LNCaP clone FGC (cell line): ENCODE measurements at regions not wholly inside any gene's neighbourhood (a gene's known extent, or its start where the extent isn't known, plus 50 kb on each side); places are given as distances from the start of the nearest gene placed in this dataset.

Experiments
- DNase-seq: peaks from one replicate; pipeline ENCODE4 v3.0.0-alpha.2; 2011; ENCODE audit warnings: low read depth
- H3K4me3 ChIP-seq: 2 replicates; pipeline ENCODE4 v1.5.1; 2011; ENCODE audit warnings: mild to moderate bottlenecking, low read depth, low read length, control low read depth
- TF ChIP-seq, protein P1 (sequence below): IDR thresholded peaks from 2 replicates; pipeline ENCODE4 v1.5.1; 2012; ENCODE audit warnings: mild to moderate bottlenecking; ENCODE audit not compliant: control insufficient read depth, insufficient read depth; ENCODE audit errors: extremely low read depth

DNA sequence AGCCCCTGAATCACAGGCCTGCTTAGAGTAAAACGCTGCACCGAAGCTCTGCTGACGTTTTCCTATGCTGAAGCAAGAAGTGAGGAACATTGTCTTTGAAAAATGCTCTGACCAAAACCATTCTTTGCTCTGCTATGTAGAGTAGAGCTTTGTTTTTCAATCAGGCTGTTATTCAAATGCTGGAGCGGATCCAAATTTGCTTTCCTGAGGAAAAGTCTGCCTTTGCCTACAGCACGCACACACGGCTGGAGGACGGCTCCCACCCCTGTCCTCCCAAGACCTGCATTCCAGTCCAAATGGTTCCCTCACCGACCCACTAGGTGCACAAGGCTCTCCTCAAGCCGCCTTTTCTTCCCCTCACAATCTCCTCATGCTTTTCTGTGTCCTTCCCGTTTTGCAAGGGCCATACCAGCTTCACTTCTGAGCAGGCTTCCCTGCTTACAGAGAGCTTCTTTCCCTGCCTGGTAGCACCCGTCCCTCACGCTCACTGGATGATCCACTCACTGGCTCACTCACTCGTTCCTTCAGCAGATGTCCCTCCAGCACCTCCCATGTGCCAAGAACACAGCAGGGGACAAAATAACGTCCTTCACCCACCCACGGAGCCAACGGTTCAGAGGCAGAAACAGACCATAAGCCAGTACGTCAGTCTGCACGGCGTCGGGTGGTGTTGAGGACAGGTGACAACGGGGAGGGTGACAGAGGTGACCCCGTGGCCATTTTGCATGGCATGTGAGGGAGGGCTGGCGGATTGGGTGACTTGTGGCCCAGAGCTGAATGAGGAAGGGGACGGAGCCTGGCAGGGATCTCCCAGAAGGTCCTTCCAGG, 137.9 kb upstream of the NEDD9 start:
- DNase-seq = no peak
- TF ChIP-seq, protein P1, sequence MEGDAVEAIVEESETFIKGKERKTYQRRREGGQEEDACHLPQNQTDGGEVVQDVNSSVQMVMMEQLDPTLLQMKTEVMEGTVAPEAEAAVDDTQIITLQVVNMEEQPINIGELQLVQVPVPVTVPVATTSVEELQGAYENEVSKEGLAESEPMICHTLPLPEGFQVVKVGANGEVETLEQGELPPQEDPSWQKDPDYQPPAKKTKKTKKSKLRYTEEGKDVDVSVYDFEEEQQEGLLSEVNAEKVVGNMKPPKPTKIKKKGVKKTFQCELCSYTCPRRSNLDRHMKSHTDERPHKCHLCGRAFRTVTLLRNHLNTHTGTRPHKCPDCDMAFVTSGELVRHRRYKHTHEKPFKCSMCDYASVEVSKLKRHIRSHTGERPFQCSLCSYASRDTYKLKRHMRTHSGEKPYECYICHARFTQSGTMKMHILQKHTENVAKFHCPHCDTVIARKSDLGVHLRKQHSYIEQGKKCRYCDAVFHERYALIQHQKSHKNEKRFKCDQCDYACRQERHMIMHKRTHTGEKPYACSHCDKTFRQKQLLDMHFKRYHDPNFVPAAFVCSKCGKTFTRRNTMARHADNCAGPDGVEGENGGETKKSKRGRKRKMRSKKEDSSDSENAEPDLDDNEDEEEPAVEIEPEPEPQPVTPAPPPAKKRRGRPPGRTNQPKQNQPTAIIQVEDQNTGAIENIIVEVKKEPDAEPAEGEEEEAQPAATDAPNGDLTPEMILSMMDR = no peak
- H3K4me3 ChIP-seq = no peak overlapping the region

DNA sequence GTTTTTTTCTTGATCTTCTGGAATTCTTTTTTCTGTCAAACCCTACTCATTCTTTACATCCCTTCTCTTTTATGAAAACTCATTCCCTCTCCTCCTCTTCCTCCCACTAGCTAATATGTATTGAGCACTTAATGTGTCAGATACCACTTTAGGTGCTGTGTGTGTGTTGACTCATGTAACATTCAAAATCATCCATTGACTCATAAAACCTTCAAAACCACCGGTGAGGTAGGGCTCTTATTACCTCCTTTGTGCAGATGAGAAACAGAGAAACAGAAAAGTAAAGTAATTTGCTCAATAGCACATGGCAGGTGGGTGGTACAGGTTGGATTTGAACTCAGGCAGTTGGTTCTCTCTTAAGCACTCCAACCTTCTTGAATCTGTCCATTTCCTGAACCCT, 136.3 kb upstream of the NEDD9 start:
- no peak overlapping the region for H3K4me3 ChIP-seq
- TF ChIP-seq, protein P1 = no peak
- DNase-seq = no peak

DNA sequence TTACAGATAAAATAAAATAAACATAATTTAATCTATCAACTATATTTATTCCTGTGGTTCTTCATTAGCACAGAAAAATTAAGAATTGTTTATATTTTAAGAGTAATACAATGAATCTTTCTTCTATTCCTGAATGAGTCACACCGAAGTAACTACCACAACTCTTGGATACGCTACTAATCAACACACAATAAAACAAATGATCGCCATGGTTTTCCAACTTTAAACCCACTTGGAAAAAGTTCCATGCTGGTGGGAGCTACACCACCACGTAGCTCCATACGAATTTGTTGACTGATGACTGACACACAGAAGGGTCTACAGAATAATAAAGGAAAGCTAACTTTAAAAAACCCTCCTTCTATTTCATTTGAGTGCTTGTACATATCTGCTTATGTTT, 135.8 kb upstream of the NEDD9 start:
- H3K4me3 ChIP-seq = no peak overlapping the region
- no peak for DNase-seq
- TF ChIP-seq, protein P1 = no peak

DNA sequence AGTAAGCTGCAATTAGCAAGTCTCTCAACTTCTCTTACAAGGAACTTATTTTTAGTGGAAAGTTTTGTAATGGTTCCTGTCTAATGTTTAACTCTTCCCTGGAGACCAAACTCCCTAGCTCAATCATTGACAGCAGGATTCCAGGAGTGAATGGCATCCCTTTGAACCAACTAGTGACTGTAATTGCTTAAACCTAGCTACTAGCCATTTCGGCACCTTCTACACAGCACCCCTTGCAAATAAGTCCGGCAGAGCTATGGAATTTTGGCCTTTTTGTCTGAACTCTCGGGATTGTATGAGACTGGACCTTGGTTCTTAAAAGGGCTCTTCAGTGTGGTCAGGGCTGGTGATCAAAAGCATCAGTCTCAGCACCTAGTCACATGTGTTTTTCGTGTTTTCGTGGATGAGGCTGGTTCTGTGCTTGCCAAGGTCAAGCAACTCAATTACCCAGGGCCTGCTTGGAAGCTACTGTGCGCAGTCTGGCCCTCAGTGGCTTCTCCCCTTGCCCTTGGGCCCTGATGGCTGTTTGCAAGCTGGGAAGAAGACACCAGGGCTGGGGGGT, 135.3 kb upstream of the NEDD9 start:
- no peak for DNase-seq
- TF ChIP-seq, protein P1 = no peak
- no peak overlapping the region for H3K4me3 ChIP-seq

DNA sequence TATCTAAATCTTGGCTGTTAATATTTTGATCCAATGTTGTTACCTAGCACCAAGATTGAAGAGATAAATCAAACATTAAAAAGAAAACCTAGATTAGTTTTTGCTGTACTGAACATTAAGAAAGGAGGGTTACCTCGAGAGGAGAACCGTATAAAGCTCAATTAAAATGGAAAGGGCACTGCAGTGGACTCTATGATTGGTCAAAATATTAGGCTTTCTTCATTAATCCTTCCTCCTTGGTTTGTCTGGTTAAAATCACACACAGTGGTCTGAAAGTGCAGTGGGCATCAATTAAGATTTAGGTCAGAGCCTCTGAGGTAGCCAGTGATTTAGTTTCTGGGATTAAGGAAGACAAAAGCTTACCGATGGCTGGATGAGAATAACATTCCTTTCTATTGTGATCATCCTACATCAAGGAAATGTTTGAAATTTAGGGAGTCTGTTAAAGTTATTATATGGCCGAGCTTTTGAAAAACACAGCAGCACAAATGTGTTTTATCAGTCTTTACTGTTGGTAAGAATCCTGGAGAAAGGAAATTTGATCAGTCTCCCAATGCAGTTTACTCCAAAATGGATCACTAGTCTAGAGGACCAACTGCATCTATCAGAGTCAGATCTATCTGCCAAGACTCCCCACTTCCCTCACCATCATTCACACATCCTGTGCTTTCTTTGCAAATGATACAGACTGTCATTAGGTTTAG, 134.6 kb upstream of the NEDD9 start:
- TF ChIP-seq, protein P1 = no peak
- no peak for DNase-seq
- H3K4me3 ChIP-seq = no peak overlapping the region

DNA sequence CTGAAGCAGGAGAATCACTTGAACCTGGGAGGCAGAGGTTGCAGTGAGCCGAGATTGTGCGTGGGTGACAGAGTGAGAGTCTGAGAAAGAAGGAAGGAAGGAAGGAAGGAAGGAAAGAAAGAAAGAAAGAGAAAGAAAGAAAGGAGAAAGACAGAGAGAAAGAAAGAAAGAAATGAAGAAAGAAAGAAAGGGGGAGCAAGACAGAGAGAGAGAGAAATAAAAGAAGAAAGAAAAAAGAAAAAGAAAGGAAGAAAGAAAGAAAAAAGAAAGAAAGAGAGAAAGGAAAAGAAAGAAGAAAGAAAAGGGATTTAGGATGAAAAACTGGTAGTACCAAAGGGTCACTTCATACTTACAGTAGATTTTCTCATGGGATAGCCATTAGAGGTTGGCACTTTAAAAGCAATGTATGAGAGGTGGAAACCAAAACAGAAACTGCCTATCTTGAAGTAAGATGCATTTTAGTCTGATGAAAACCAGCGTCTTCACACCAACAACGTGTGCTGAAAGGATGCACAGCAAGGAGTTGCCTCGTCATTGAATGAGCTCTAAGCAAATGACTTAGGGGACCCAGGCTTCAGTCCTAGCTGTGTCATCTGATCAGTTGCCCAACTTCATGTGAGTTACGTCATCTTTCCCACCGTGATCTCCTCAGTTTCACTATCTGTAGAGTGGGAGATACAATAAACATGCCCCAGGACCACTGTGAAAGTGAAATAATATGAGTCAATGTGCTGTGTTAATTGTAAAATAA, 133.9 kb upstream of the NEDD9 start:
- TF ChIP-seq, protein P1 = no peak
- no peak for DNase-seq
- no peak overlapping the region for H3K4me3 ChIP-seq
